Effector CD4-positive, alpha-beta T cell (primary cell): ENCODE measurements at regions not wholly inside any gene's neighbourhood (a gene's known extent, or its start where the extent isn't known, plus 50 kb on each side); places are given as distances from the start of the nearest gene placed in this dataset.

Experiments
- DNase-seq: peaks from one replicate; pipeline ENCODE4 v3.0.0-alpha.2; 2020

- DNase-seq: no peak
These were observed 295.2 kb downstream of the CXCL12 start for GRCh38 chr10:44089671-44090070.

GRCh38 chr10:44087403-44087802 lies 297.5 kb downstream of the CXCL12 start:
- DNase-seq: no peak

GRCh38 chr10:44083719-44084400 lies 301.0 kb downstream of the CXCL12 start:
- DNase-seq: no peak

GRCh38 chr10:44071479-44071878 lies 313.4 kb downstream of the CXCL12 start:
- DNase-seq: no peak

- no peak for DNase-seq
These were observed 314.6 kb downstream of the CXCL12 start for GRCh38 chr10:44070282-44070681.

- DNase-seq: no peak
These were observed 315.3 kb downstream of the CXCL12 start for GRCh38 chr10:44069573-44069972.

- no peak for DNase-seq
These were observed 316.0 kb downstream of the CXCL12 start for GRCh38 chr10:44068716-44069482.

GRCh38 chr10:44067432-44067831 lies 317.5 kb downstream of the CXCL12 start:
- DNase-seq: no peak

GRCh38 chr10:44066527-44067255 lies 318.2 kb downstream of the CXCL12 start:
- DNase-seq: no peak

- no peak for DNase-seq
These were observed 318.9 kb downstream of the CXCL12 start for GRCh38 chr10:44065788-44066526.

- no peak for DNase-seq
These were observed 319.7 kb downstream of the CXCL12 start for GRCh38 chr10:44064987-44065787.

GRCh38 chr10:44064317-44064716 lies 320.6 kb downstream of the CXCL12 start:
- no peak for DNase-seq

GRCh38 chr10:44063686-44064085 lies 321.2 kb downstream of the CXCL12 start:
- no peak for DNase-seq

- DNase-seq: no peak
These were observed 324.2 kb downstream of the CXCL12 start for GRCh38 chr10:44060719-44061118.

GRCh38 chr10:44060221-44060620 lies 324.7 kb downstream of the CXCL12 start:
- no peak for DNase-seq

GRCh38 chr10:44058259-44058658 lies 326.6 kb downstream of the CXCL12 start:
- DNase-seq: no peak

- DNase-seq: no peak
These were observed 327.7 kb downstream of the CXCL12 start for GRCh38 chr10:44056967-44057805.

- DNase-seq: no peak
These were observed 328.7 kb downstream of the CXCL12 start for GRCh38 chr10:44056206-44056605.

- DNase-seq: no peak
These were observed 330.9 kb downstream of the CXCL12 start for GRCh38 chr10:44054046-44054445.

- no peak for DNase-seq
These were observed 331.5 kb downstream of the CXCL12 start for GRCh38 chr10:44053391-44053790.
